Panc1 (cell line): ENCODE measurements at regions not wholly inside any gene's neighbourhood (a gene's known extent, or its start where the extent isn't known, plus 50 kb on each side); places are given as distances from the start of the nearest gene placed in this dataset.

Experiments
- ATAC-seq: fragments of 200-7000 bp; cut with Tn5 transposase; 2 replicates; pipeline ENCODE4 v1.9.1; 2020; ENCODE audit warnings: mild to moderate bottlenecking, moderate library complexity
- BruUV-seq: library from RNA; stranded (reverse); fragments of 400-500 nt; replicated peaks from 2 replicates; lab custom pipeline; 2021; lab: Mats Ljungman, UMichigan
- CTCF ChIA-PET: fragments of 300-600 bp; sonication (Branson Sonifier 250); formaldehyde crosslinking; loops from one replicate; lab custom pipeline; 2022; ENCODE audit warnings: antibody characterized with exemption; lab: Charles Lee
- POLR2A ChIA-PET: fragments of 300-600 bp; sonication (Branson Sonifier 250); formaldehyde crosslinking; loops from one replicate; lab custom pipeline; 2022; ENCODE audit warnings: antibody characterized with exemption; lab: Charles Lee
- DNase-seq: peaks from one replicate; pipeline ENCODE4 v3.0.0-alpha.2; 2010; ENCODE audit warnings: low read depth, low spot score
- H3K27ac ChIP-seq: 2 replicates; pipeline ENCODE4 v1.5.1; 2011; ENCODE audit warnings: mild to moderate bottlenecking, low read length, inconsistent platforms
- H3K27me3 ChIP-seq: fragments of 200-500 bp; sonication (Bioruptor generic); 2 replicates; pipeline ENCODE4 v1.6.0; 2014; ENCODE audit warnings: low read length, inconsistent platforms; ENCODE audit not compliant: control insufficient read depth, insufficient read depth
- H3K36me3 ChIP-seq: fragments of 200-500 bp; sonication (Bioruptor generic); 2 replicates; pipeline ENCODE4 v1.5.1; 2014; ENCODE audit warnings: inconsistent platforms, mild to moderate bottlenecking, low read length, moderate library complexity; ENCODE audit not compliant: control insufficient read depth, insufficient read depth
- H3K4me1 ChIP-seq: 2 replicates; pipeline ENCODE4 v1.5.1; 2011; ENCODE audit warnings: inconsistent platforms, mild to moderate bottlenecking, low read length, moderate library complexity; ENCODE audit not compliant: control insufficient read depth, insufficient read depth
- H3K4me3 ChIP-seq, 2 experiments: 2 replicates each; pipeline ENCODE4 v1.5.1; 2011 to 2012; ENCODE audit warnings: low read depth in 2 of 2, low read length in 2 of 2, mild to moderate bottlenecking in 2 of 2, inconsistent platforms in 1 of 2, moderate library complexity in 1 of 2
- H3K9me3 ChIP-seq: fragments of 200-500 bp; sonication (Bioruptor generic); 2 replicates; pipeline ENCODE4 v1.5.1; 2014; ENCODE audit warnings: low read depth, mild to moderate bottlenecking, inconsistent platforms, low read length, moderate library complexity; ENCODE audit not compliant: control insufficient read depth, insufficient read depth
- POLR2AphosphoS5 ChIP-seq: IDR thresholded peaks from 2 replicates; pipeline ENCODE4 v1.6.1; 2012; ENCODE audit warnings: mild to moderate bottlenecking, low read depth, low read length, moderate library complexity
- REST ChIP-seq, 2 experiments: IDR thresholded peaks; 2 replicates each; pipeline ENCODE4 v1.6.1; 2011 to 2012; ENCODE audit warnings: low read depth in 2 of 2, control low read depth in 1 of 2, low read length in 1 of 2, mild to moderate bottlenecking in 1 of 2, moderate library complexity in 1 of 2; ENCODE audit not compliant: insufficient read depth in 1 of 2
- SIN3A ChIP-seq: IDR thresholded peaks from 2 replicates; pipeline ENCODE4 v1.6.1; 2012; ENCODE audit warnings: low read depth, mild to moderate bottlenecking, low read length, moderate library complexity, borderline replicate concordance; ENCODE audit not compliant: insufficient read depth
- TCF7L2 ChIP-seq: IDR thresholded peaks from 2 replicates; pipeline ENCODE4 v1.6.1; 2011; ENCODE audit warnings: mild to moderate bottlenecking, low read depth, low read length, inconsistent platforms
- in situ Hi-C: cut with HindIII; loops from 2 replicates; pipeline ENCODE4 v1.10.0; 2016; ENCODE audit warnings: low sequenced_read_pairs, low pct_unique_long_range_greater_than_20kb
- intact Hi-C: fragments of 100-400 bp; cut with micrococcal nuclease; formaldehyde crosslinking; loops from one replicate; pipeline ENCODE4 v1.10.0; 2022; ENCODE audit not compliant: unreplicated experiment
- TF ChIP-seq, protein P1 (sequence below): fragments of 450-650 bp; IDR thresholded peaks from 2 replicates; pipeline ENCODE4 v1.5.1; 2017; ENCODE audit warnings: mild to moderate bottlenecking

- intact Hi-C loops (no loop called here), in situ Hi-C loops (no loop called here)
- no TSS peak for BruUV-seq
- ATAC-seq (no peak), DNase-seq (no peak)
- H3K27me3 ChIP-seq = no peaks in the 10 kb centered on the region
- H3K36me3 ChIP-seq = no peaks in the 10 kb centered on the region
- H3K4me1 ChIP-seq = no peaks in the 10 kb centered on the region
- H3K9me3 ChIP-seq = no peaks in the 10 kb centered on the region
- ChIA-PET CTCF (no interaction called here), POLR2A (no interaction called here)
- H3K27ac ChIP-seq = no peak overlapping the region
- no peak for TF ChIP-seq POLR2AphosphoS5
- no peak overlapping the region for H3K4me3 ChIP-seq
Measured at GRCh38 chr9:108586471-108587139, 269.2 kb downstream of the ACTL7B start.

GRCh38 chr9:108584860-108585259, 270.9 kb downstream of the ACTL7B start:
- Histone ChIP-seq H3K27ac (no peak overlapping the region), H3K4me3 (no peak overlapping the region), H3K4me1 (no peaks in the 10 kb centered on the region), H3K9me3 (no peaks in the 10 kb centered on the region), H3K36me3 (no peaks in the 10 kb centered on the region), H3K27me3 (no peaks in the 10 kb centered on the region)
- DNase-seq (no peak), ATAC-seq (no peak)
- ChIA-PET CTCF (no interaction called here), POLR2A (no interaction called here)
- TF ChIP-seq, protein P1, sequence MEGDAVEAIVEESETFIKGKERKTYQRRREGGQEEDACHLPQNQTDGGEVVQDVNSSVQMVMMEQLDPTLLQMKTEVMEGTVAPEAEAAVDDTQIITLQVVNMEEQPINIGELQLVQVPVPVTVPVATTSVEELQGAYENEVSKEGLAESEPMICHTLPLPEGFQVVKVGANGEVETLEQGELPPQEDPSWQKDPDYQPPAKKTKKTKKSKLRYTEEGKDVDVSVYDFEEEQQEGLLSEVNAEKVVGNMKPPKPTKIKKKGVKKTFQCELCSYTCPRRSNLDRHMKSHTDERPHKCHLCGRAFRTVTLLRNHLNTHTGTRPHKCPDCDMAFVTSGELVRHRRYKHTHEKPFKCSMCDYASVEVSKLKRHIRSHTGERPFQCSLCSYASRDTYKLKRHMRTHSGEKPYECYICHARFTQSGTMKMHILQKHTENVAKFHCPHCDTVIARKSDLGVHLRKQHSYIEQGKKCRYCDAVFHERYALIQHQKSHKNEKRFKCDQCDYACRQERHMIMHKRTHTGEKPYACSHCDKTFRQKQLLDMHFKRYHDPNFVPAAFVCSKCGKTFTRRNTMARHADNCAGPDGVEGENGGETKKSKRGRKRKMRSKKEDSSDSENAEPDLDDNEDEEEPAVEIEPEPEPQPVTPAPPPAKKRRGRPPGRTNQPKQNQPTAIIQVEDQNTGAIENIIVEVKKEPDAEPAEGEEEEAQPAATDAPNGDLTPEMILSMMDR = no peak
- TF ChIP-seq REST (IDR thresholded peaks at IDR 0.05; ENCODE audit: insufficient read depth in 1 of 2, low read depth in 2 of 2, low read length in 1 of 2) (no peak), SIN3A (no peak), TCF7L2 (no peak), POLR2AphosphoS5 (no peak)
- BruUV-seq = no TSS peak
- in situ Hi-C loops = no loop called here
- intact Hi-C loops = no loop called here

DNA sequence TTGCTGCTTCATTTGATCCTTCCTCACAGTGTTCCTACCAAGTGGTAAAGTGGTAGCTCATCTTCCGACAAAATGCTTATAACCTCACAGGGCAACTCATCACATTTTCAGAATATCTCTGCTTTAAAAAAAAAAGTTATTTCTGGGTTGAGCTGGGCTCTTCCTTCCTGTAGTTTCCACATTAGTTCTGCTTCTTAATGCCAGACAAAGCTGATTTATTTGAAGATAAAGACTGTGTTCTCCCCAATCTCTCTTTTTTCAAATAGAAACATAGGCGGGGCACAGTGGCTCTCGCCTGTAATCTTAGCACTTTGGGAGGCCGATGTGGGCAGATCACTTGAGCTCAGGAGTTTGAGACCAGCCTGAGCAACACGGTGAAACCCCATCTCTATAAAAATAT, 273.1 kb downstream of the ACTL7B start:
- TF ChIP-seq, protein P1 = no peak
- no peak for TF ChIP-seq REST (IDR thresholded peaks at IDR 0.05; ENCODE audit: insufficient read depth in 1 of 2, low read depth in 2 of 2, low read length in 1 of 2)
- TF ChIP-seq SIN3A = no peak
- no peak for TF ChIP-seq TCF7L2
- no peak for TF ChIP-seq POLR2AphosphoS5
- no peak overlapping the region for H3K27ac ChIP-seq
- ChIA-PET POLR2A (no interaction called here), CTCF (no interaction called here)
- intact Hi-C loops = no loop called here
- no peaks in the 10 kb centered on the region for H3K4me1 ChIP-seq
- no peak for ATAC-seq
- no TSS peak for BruUV-seq
- no peaks in the 10 kb centered on the region for H3K27me3 ChIP-seq
- H3K9me3 ChIP-seq = no peaks in the 10 kb centered on the region
- in situ Hi-C loops = no loop called here
- no peaks in the 10 kb centered on the region for H3K36me3 ChIP-seq
- no peak overlapping the region for H3K4me3 ChIP-seq
- no peak for DNase-seq
